ENCODE measurements at regions not wholly inside any gene's neighbourhood (a gene's known extent, or its start where the extent isn't known, plus 50 kb on each side); places are given as distances from the start of the nearest gene placed in this dataset.

DNA sequence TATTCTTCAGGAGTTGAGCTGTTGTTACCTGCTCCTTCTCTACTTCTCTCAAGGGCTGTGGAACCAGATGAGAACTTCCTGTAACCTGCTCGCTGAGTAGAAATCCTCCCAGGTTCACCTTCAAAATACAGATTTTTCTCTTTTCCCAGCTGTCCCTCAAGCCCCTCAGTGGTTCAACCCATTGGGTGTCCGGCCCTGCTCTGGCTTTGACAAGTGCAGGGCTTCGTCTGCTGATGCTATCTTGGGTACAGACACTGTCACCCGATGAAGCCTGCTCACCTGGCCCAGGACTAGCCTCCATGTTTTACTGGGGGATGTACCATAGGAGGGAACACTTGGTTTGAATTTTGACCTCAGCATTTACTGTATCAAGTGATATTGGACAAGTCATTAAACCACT is 490.4 kb downstream of the IRX1 start:
- TF ChIP-seq, protein P1, sequence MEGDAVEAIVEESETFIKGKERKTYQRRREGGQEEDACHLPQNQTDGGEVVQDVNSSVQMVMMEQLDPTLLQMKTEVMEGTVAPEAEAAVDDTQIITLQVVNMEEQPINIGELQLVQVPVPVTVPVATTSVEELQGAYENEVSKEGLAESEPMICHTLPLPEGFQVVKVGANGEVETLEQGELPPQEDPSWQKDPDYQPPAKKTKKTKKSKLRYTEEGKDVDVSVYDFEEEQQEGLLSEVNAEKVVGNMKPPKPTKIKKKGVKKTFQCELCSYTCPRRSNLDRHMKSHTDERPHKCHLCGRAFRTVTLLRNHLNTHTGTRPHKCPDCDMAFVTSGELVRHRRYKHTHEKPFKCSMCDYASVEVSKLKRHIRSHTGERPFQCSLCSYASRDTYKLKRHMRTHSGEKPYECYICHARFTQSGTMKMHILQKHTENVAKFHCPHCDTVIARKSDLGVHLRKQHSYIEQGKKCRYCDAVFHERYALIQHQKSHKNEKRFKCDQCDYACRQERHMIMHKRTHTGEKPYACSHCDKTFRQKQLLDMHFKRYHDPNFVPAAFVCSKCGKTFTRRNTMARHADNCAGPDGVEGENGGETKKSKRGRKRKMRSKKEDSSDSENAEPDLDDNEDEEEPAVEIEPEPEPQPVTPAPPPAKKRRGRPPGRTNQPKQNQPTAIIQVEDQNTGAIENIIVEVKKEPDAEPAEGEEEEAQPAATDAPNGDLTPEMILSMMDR (conservative IDR thresholded peaks at IDR 0.05; ENCODE audit: low read depth in 2 of 2), result no peak
- TF ChIP-seq EZH2 (IDR thresholded peaks at IDR 0.05; ENCODE audit: low read depth, unreplicated experiment) (no peak), ZNF114 (CRISPR knock-in tag; IDR thresholded peaks at IDR 0.05) (no peak), JUNB (IDR thresholded peaks at IDR 0.05; ENCODE audit: unreplicated experiment) (no peak), EZH2phosphoT487 (IDR thresholded peaks at IDR 0.05; ENCODE audit: unreplicated experiment) (no peak), NANOG (IDR thresholded peaks at IDR 0.05; ENCODE audit: borderline replicate concordance) (no peak), CREB1 (CRISPR knock-in tag; IDR thresholded peaks at IDR 0.05; ENCODE audit: low read depth) (no peak)
- TF ChIP-seq, protein P2, sequence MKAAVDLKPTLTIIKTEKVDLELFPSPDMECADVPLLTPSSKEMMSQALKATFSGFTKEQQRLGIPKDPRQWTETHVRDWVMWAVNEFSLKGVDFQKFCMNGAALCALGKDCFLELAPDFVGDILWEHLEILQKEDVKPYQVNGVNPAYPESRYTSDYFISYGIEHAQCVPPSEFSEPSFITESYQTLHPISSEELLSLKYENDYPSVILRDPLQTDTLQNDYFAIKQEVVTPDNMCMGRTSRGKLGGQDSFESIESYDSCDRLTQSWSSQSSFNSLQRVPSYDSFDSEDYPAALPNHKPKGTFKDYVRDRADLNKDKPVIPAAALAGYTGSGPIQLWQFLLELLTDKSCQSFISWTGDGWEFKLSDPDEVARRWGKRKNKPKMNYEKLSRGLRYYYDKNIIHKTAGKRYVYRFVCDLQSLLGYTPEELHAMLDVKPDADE (IDR thresholded peaks at IDR 0.05), result no peak
- TF ChIP-seq, protein P3, sequence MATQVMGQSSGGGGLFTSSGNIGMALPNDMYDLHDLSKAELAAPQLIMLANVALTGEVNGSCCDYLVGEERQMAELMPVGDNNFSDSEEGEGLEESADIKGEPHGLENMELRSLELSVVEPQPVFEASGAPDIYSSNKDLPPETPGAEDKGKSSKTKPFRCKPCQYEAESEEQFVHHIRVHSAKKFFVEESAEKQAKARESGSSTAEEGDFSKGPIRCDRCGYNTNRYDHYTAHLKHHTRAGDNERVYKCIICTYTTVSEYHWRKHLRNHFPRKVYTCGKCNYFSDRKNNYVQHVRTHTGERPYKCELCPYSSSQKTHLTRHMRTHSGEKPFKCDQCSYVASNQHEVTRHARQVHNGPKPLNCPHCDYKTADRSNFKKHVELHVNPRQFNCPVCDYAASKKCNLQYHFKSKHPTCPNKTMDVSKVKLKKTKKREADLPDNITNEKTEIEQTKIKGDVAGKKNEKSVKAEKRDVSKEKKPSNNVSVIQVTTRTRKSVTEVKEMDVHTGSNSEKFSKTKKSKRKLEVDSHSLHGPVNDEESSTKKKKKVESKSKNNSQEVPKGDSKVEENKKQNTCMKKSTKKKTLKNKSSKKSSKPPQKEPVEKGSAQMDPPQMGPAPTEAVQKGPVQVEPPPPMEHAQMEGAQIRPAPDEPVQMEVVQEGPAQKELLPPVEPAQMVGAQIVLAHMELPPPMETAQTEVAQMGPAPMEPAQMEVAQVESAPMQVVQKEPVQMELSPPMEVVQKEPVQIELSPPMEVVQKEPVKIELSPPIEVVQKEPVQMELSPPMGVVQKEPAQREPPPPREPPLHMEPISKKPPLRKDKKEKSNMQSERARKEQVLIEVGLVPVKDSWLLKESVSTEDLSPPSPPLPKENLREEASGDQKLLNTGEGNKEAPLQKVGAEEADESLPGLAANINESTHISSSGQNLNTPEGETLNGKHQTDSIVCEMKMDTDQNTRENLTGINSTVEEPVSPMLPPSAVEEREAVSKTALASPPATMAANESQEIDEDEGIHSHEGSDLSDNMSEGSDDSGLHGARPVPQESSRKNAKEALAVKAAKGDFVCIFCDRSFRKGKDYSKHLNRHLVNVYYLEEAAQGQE (IDR thresholded peaks at IDR 0.05; ENCODE audit: unreplicated experiment), result no peak

Data from GM23338 (cell line).